ENCODE measurements at regions not wholly inside any gene's neighbourhood (a gene's known extent, or its start where the extent isn't known, plus 50 kb on each side); places are given as distances from the start of the nearest gene placed in this dataset.
A peak's percentile ranks its signal among the peaks of the same experiment; 100 is the strongest.

DNA sequence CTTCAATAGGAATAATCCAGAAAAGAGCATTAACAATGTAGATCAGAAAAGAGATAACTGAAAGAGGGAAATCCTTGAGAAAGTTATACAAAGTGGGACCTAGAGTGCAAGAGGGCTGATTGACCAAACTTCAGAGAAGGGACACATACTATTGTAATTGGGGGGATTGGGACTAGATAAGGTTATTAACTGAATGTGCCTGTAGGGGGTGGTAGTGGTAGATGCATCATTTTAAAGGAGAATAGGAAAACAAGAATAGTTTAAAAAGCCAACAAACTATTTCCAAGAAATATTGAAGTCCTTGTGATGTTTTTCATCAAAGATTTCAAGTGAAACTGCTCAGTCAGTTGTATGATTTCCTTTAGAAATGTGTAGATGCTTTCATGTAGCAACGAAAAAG lies 468.5 kb downstream of the TAF11L14 start:
- Histone ChIP-seq H3K4me3 (ENCODE audit: low read depth, low read length) (no peak overlapping the region), H3K36me3 (replicated peaks) (no peaks in the 10 kb centered on the region), H3K27ac (no peak overlapping the region), H3K27me3 (replicated peaks) (no peaks in the 10 kb centered on the region)
- in situ Hi-C loops (cut with HindIII; ENCODE audit: low pct_ligation_motif_present, low sequenced_read_pairs): no loop called here
- DNase-seq: no peak
- TF ChIP-seq, protein P1, sequence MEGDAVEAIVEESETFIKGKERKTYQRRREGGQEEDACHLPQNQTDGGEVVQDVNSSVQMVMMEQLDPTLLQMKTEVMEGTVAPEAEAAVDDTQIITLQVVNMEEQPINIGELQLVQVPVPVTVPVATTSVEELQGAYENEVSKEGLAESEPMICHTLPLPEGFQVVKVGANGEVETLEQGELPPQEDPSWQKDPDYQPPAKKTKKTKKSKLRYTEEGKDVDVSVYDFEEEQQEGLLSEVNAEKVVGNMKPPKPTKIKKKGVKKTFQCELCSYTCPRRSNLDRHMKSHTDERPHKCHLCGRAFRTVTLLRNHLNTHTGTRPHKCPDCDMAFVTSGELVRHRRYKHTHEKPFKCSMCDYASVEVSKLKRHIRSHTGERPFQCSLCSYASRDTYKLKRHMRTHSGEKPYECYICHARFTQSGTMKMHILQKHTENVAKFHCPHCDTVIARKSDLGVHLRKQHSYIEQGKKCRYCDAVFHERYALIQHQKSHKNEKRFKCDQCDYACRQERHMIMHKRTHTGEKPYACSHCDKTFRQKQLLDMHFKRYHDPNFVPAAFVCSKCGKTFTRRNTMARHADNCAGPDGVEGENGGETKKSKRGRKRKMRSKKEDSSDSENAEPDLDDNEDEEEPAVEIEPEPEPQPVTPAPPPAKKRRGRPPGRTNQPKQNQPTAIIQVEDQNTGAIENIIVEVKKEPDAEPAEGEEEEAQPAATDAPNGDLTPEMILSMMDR (IDR thresholded peaks at IDR 0.05; ENCODE audit: low read depth, low read length, missing control alignments): no peak

DNA sequence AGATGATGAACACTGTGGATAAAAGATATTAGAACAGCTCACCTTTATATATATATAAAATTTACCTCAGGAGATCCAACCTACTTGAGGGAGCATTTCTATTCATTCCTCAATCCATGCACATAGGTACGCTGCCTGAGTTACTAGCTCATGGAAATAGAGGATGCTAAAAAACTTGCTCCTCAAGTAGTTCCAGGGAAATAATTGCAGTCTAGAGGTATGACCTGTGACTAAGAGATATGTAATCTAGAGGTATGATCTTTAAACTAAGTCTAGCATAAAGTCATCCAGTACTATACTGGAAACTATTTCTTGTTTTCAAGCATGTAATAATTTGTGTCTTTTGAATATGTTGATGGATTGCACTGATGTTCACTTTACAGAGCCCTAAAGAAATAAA lies 471.2 kb downstream of the TAF11L14 start:
- H3K27ac ChIP-seq: no peak overlapping the region
- TF ChIP-seq, protein P1 (IDR thresholded peaks at IDR 0.05; ENCODE audit: low read depth, low read length, missing control alignments): no peak
- in situ Hi-C loops (cut with HindIII; ENCODE audit: low pct_ligation_motif_present, low sequenced_read_pairs): no loop called here
- H3K27me3 ChIP-seq (replicated peaks): no peaks in the 10 kb centered on the region
- H3K36me3 ChIP-seq (replicated peaks): no peaks in the 10 kb centered on the region
- DNase-seq: no peak
- no peak overlapping the region for H3K4me3 ChIP-seq (ENCODE audit: low read depth, low read length)

DNA sequence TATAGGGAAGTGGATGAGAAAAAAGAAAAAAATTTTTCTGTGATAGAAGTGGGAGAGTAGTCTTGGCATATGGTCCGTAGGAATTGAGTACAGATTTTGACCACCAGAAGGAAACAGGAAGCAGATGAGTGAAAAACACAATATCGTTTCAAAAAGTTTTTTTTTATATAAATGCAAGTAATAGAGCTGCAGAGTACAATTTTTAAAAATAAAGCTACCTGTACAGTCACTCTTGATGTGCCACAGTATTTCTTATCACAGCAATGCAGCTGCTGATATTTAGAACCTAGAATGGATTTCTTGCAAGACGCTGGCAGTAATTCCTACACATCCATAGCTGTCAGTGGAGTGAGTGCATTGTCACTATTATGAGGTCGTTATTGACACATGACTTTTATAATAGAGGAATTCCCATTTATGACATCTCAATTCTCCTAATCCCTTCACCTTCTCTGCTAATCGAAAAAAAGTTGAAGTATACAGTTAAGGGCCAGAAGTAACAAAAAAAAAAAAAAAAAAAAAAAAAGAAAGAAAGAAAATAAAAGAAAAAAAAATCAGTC lies 477.7 kb downstream of the TAF11L14 start:
- Histone ChIP-seq H3K27ac (no peak overlapping the region), H3K27me3 (replicated peaks) (no peaks in the 10 kb centered on the region), H3K36me3 (replicated peaks) (no peaks in the 10 kb centered on the region), H3K4me3 (ENCODE audit: low read depth, low read length) (no peak overlapping the region)
- TF ChIP-seq, protein P1 (IDR thresholded peaks at IDR 0.05; ENCODE audit: low read depth, low read length, missing control alignments): no peak
- in situ Hi-C loops (cut with HindIII; ENCODE audit: low pct_ligation_motif_present, low sequenced_read_pairs): no loop called here
- no peak for DNase-seq

GRCh38 chr5:18113721-18114120 lies 479.5 kb downstream of the TAF11L14 start:
- Histone ChIP-seq H3K4me3 (ENCODE audit: low read depth, low read length) (no peak overlapping the region), H3K27me3 (replicated peaks) (no peaks in the 10 kb centered on the region), H3K27ac (no peak overlapping the region), H3K36me3 (replicated peaks) (no peaks in the 10 kb centered on the region)
- peak; percentile 20 for DNase-seq
- TF ChIP-seq, protein P1 (IDR thresholded peaks at IDR 0.05; ENCODE audit: low read depth, low read length, missing control alignments): peak; percentile 31
- in situ Hi-C loops (cut with HindIII; ENCODE audit: low pct_ligation_motif_present, low sequenced_read_pairs): no loop called here

DNA sequence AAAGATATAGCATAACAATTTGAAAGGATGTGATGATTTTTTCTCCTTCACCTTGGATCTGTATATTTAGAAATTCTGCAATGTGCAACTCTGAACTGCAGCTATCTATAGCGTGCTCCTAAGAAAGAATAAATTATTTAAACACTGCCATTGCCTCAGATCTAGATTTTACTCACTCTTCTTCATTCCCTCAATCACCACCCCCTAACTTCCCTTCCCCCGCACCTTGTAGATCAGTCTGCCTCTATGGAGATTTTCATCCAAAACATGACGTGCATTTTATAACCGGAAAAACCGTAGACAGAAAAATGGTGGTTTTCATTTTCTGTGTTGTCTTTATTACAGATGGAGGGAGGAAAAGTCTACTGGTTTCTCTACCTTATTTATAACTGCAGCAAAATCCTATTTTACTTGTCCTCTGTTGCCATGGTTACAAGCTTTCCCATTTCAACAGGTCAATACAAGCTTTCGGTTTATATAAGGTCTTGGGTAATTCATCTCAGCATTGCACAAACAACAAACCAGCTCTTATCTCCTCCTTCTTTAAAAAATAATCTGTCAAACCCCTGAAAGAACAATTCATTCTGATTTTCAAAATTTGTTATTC lies 480.0 kb downstream of the TAF11L14 start:
- in situ Hi-C loops (cut with HindIII; ENCODE audit: low pct_ligation_motif_present, low sequenced_read_pairs): no loop called here
- H3K27me3 ChIP-seq (replicated peaks): no peaks in the 10 kb centered on the region
- H3K27ac ChIP-seq: no peak overlapping the region
- H3K36me3 ChIP-seq (replicated peaks): no peaks in the 10 kb centered on the region
- DNase-seq: no peak
- H3K4me3 ChIP-seq (ENCODE audit: low read depth, low read length): no peak overlapping the region
- TF ChIP-seq, protein P1 (IDR thresholded peaks at IDR 0.05; ENCODE audit: low read depth, low read length, missing control alignments): no peak

GRCh38 chr5:18117968-18118367 lies 483.7 kb downstream of the TAF11L14 start:
- Histone ChIP-seq H3K4me3 (ENCODE audit: low read depth, low read length) (no peak overlapping the region), H3K36me3 (replicated peaks) (no peaks in the 10 kb centered on the region), H3K27me3 (replicated peaks) (no peaks in the 10 kb centered on the region), H3K27ac (no peak overlapping the region)
- TF ChIP-seq, protein P1 (IDR thresholded peaks at IDR 0.05; ENCODE audit: low read depth, low read length, missing control alignments): no peak
- no peak for DNase-seq
- in situ Hi-C loops (cut with HindIII; ENCODE audit: low pct_ligation_motif_present, low sequenced_read_pairs): no loop called here
